HCT116 (cell line): ENCODE measurements at regions not wholly inside any gene's neighbourhood (a gene's known extent, or its start where the extent isn't known, plus 50 kb on each side); places are given as distances from the start of the nearest gene placed in this dataset.

ENCODE experiments used
- CEBPB ChIP-seq: IDR thresholded peaks from 2 replicates; pipeline ENCODE4 v1.6.1; 2012; ENCODE audit warnings: low read depth
- CTCF ChIP-seq, 3 experiments: fragments of 200-600 bp in 1 of 3; sonication (generic) in 1 of 3; IDR thresholded peaks in 2 of 3; conservative IDR thresholded peaks in 1 of 3; 2 replicates each; pipeline ENCODE4 v1.5.1; 2012 to 2017; ENCODE audit warnings: low read depth in 2 of 3, low read length in 2 of 3, antibody characterized with exemption in 1 of 3, borderline replicate concordance in 1 of 3, control low read depth in 1 of 3, mild to moderate bottlenecking in 1 of 3, mixed read lengths in 1 of 3, mixed run types in 1 of 3, moderate library complexity in 1 of 3; ENCODE audit not compliant: insufficient read depth in 1 of 3
- MAX ChIP-seq: IDR thresholded peaks from 2 replicates; pipeline ENCODE4 v1.6.1; 2012
- POLR2A ChIP-seq: IDR thresholded peaks from 2 replicates; pipeline ENCODE4 v1.7.0; 2011; ENCODE audit warnings: borderline replicate concordance; ENCODE audit not compliant: insufficient read depth, insufficient read length; ENCODE audit errors: extremely low read depth
- SIN3A ChIP-seq: IDR thresholded peaks from 2 replicates; pipeline ENCODE4 v1.6.1; 2012; ENCODE audit warnings: low read depth
- YY1 ChIP-seq: IDR thresholded peaks from 2 replicates; pipeline ENCODE4 v1.6.1; 2011; ENCODE audit warnings: low read length, low read depth, moderate library complexity, mild to moderate bottlenecking; ENCODE audit not compliant: insufficient replicate concordance; ENCODE audit errors: extremely low read depth

GRCh38 chr1:188137221-188137620 is 1308.5 kb downstream of the PLA2G4A start:
- TF ChIP-seq CEBPB, result no peak
- no peak for TF ChIP-seq YY1
- TF ChIP-seq CTCF (IDR thresholded peaks at IDR 0.05 in 2 of 3, conservative IDR thresholded peaks at IDR 0.05 in 1 of 3; ENCODE audit: borderline replicate concordance in 1 of 3, insufficient read depth in 1 of 3, low read depth in 2 of 3, low read length in 2 of 3), result no peak
- TF ChIP-seq MAX, result no peak
- TF ChIP-seq SIN3A, result no peak
- no peak for TF ChIP-seq POLR2A
